ENCODE measurements at regions not wholly inside any gene's neighbourhood (a gene's known extent, or its start where the extent isn't known, plus 50 kb on each side); places are given as distances from the start of the nearest gene placed in this dataset.

- DNase-seq (ENCODE audit: low read depth): no peak
Measured at GRCh38 chr2:128983094-128983493, 664.4 kb upstream of the HS6ST1 start.

GRCh38 chr2:128984081-128984480, 665.4 kb upstream of the HS6ST1 start:
- no peak for DNase-seq (ENCODE audit: low read depth)

GRCh38 chr2:128984855-128985254, 666.2 kb upstream of the HS6ST1 start:
- no peak for DNase-seq (ENCODE audit: low read depth)

- no peak for DNase-seq (ENCODE audit: low read depth)
Measured at GRCh38 chr2:128986026-128986715, 667.5 kb upstream of the HS6ST1 start.

- DNase-seq (ENCODE audit: low read depth): no peak
Measured at GRCh38 chr2:128986867-128987268, 668.2 kb upstream of the HS6ST1 start.

GRCh38 chr2:128988326-128988725, 669.7 kb upstream of the HS6ST1 start:
- no peak for DNase-seq (ENCODE audit: low read depth)

- no peak for DNase-seq (ENCODE audit: low read depth)
Measured at GRCh38 chr2:128988967-128989366, 670.3 kb upstream of the HS6ST1 start.

- DNase-seq (ENCODE audit: low read depth): no peak
Measured at GRCh38 chr2:128995086-128995485, 676.4 kb upstream of the HS6ST1 start.

GRCh38 chr2:128996078-128996477, 677.4 kb upstream of the HS6ST1 start:
- no peak for DNase-seq (ENCODE audit: low read depth)

GRCh38 chr2:128997166-128997866, 678.6 kb upstream of the HS6ST1 start:
- no peak for DNase-seq (ENCODE audit: low read depth)

GRCh38 chr2:129001926-129002325, 683.3 kb upstream of the HS6ST1 start:
- DNase-seq (ENCODE audit: low read depth): no peak

GRCh38 chr2:129002751-129003150, 684.1 kb upstream of the HS6ST1 start:
- no peak for DNase-seq (ENCODE audit: low read depth)

GRCh38 chr2:129004485-129004884, 685.8 kb upstream of the HS6ST1 start:
- DNase-seq (ENCODE audit: low read depth): no peak

- no peak for DNase-seq (ENCODE audit: low read depth)
Measured at GRCh38 chr2:129004940-129005490, 686.3 kb upstream of the HS6ST1 start.

- DNase-seq (ENCODE audit: low read depth): no peak
Measured at GRCh38 chr2:129006135-129006886, 687.6 kb upstream of the HS6ST1 start.

- no peak for DNase-seq (ENCODE audit: low read depth)
Measured at GRCh38 chr2:129006901-129007300, 688.2 kb upstream of the HS6ST1 start.

GRCh38 chr2:129008055-129008880, 689.6 kb upstream of the HS6ST1 start:
- no peak for DNase-seq (ENCODE audit: low read depth)

- no peak for DNase-seq (ENCODE audit: low read depth)
Measured at GRCh38 chr2:129008881-129009554, 690.4 kb upstream of the HS6ST1 start.

- no peak for DNase-seq (ENCODE audit: low read depth)
Measured at GRCh38 chr2:129009555-129010146, 691.0 kb upstream of the HS6ST1 start.

GRCh38 chr2:129010262-129010661, 691.6 kb upstream of the HS6ST1 start:
- no peak for DNase-seq (ENCODE audit: low read depth)
